ENCODE measurements at regions not wholly inside any gene's neighbourhood (a gene's known extent, or its start where the extent isn't known, plus 50 kb on each side); places are given as distances from the start of the nearest gene placed in this dataset.

DNA sequence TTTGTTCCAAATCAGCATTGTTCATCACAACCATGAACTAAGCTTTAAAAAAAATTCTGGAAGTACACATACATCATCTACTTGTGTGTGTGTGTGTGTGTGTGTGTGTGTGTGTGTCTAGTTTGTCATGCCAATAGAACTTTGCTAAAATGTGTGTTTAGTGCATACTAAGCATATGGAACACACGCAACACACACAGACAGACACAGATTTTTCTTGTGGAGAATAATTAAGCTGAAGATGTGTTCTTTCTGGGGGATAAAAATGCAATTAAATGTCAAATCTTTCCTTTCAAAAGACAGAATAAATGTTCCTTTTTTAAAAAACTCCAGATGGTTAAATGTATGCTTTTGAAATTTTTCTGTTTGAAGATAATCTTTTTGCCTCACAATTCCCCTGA is 530.4 kb upstream of the INTU start:
- Histone ChIP-seq H3K4me1 (ENCODE audit: control insufficient read depth, extremely low read depth, insufficient read depth, low read length) (no peaks in the 10 kb centered on the region), H3K9ac (replicated peaks; ENCODE audit: extremely low read depth, insufficient read depth, low read length) (no peak overlapping the region), H2AFZ (ENCODE audit: low read depth, low read length) (no peak overlapping the region), H3K4me3 (replicated peaks in 1 of 3; ENCODE audit: insufficient read depth in 1 of 3, low read depth in 1 of 3, low read length in 3 of 3) (no peak overlapping the region), H3K36me3 (ENCODE audit: control insufficient read depth in 2 of 2, extremely low read depth in 1 of 2, insufficient read depth in 2 of 2, low read length in 2 of 2) (no peaks in the 10 kb centered on the region), H3K27me3 (ENCODE audit: control insufficient read depth in 2 of 2, insufficient read depth in 2 of 2, low read length in 2 of 2) (no peaks in the 10 kb centered on the region), H4K20me1 (replicated peaks; ENCODE audit: control insufficient read depth, extremely low read depth, insufficient read depth, low read length) (no peaks in the 10 kb centered on the region), H3K9me1 (replicated peaks; ENCODE audit: control insufficient read depth, extremely low read depth, insufficient read depth, low read length) (no peaks in the 10 kb centered on the region), H3K27ac (ENCODE audit: insufficient read depth, low read depth, low read length) (no peak overlapping the region), H3K79me2 (ENCODE audit: control insufficient read depth, insufficient read depth, low read length) (no peaks in the 10 kb centered on the region), H3K4me2 (ENCODE audit: insufficient read depth, low read length) (no peak overlapping the region), H3K9me3 (replicated peaks; ENCODE audit: control insufficient read depth, insufficient read depth, low read length) (no peaks in the 10 kb centered on the region)
- CTCF ChIA-PET = no interaction called here
- no TSS peak for BruUV-seq (replicated peaks)
- DNase-seq (ENCODE audit: low read depth, low spot score) (no peak), FAIRE-seq (no peak)
- intact Hi-C loops (cut with micrococcal nuclease) (no loop called here), dilution Hi-C loops (cut with MboI; ENCODE audit: extremely low pct_ligation_motif_present, low sequenced_read_pairs) (no loop called here)
- TF ChIP-seq JUN (IDR thresholded peaks at IDR 0.05; ENCODE audit: borderline replicate concordance, insufficient read depth, insufficient read length, low read depth) (no peak), POLR2A (IDR thresholded peaks at IDR 0.05; ENCODE audit: low read depth, low read length) (no peak), GATA2 (IDR thresholded peaks at IDR 0.05; ENCODE audit: insufficient read depth, insufficient read length, low read depth, low read length) (no peak), MYC (IDR thresholded peaks at IDR 0.05; ENCODE audit: low read depth, low read length) (no peak), FOS (IDR thresholded peaks at IDR 0.05; ENCODE audit: borderline replicate concordance, insufficient read depth, low read length) (no peak), EZH2 (IDR thresholded peaks at IDR 0.05; ENCODE audit: borderline replicate concordance, low read depth, low read length, severe bottlenecking) (no peak), POLR2AphosphoS5 (IDR thresholded peaks at IDR 0.05; ENCODE audit: insufficient read depth, low read depth, low read length) (no peak)
- TF ChIP-seq, protein P1, sequence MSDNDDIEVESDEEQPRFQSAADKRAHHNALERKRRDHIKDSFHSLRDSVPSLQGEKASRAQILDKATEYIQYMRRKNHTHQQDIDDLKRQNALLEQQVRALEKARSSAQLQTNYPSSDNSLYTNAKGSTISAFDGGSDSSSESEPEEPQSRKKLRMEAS (IDR thresholded peaks at IDR 0.05; ENCODE audit: insufficient read depth, insufficient read length) = no peak
- TF ChIP-seq, protein P2, sequence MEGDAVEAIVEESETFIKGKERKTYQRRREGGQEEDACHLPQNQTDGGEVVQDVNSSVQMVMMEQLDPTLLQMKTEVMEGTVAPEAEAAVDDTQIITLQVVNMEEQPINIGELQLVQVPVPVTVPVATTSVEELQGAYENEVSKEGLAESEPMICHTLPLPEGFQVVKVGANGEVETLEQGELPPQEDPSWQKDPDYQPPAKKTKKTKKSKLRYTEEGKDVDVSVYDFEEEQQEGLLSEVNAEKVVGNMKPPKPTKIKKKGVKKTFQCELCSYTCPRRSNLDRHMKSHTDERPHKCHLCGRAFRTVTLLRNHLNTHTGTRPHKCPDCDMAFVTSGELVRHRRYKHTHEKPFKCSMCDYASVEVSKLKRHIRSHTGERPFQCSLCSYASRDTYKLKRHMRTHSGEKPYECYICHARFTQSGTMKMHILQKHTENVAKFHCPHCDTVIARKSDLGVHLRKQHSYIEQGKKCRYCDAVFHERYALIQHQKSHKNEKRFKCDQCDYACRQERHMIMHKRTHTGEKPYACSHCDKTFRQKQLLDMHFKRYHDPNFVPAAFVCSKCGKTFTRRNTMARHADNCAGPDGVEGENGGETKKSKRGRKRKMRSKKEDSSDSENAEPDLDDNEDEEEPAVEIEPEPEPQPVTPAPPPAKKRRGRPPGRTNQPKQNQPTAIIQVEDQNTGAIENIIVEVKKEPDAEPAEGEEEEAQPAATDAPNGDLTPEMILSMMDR (IDR thresholded peaks at IDR 0.05; ENCODE audit: extremely low read depth in 1 of 2, insufficient read depth in 1 of 2, low read depth in 1 of 2, low read length in 2 of 2) = no peak
- POLR2A ChIA-PET = no interaction called here
